Testis (tissue), 2 donors: ENCODE measurements at regions not wholly inside any gene's neighbourhood (a gene's known extent, or its start where the extent isn't known, plus 50 kb on each side); places are given as distances from the start of the nearest gene placed in this dataset.

Experiments used
- POLR2A ChIP-seq: fragments of 450-650 bp; IDR thresholded peaks from one replicate; pipeline ENCODE4 v1.6.1; 2017; ENCODE audit warnings: antibody characterized with exemption, mild to moderate bottlenecking, moderate library complexity
- TF ChIP-seq, protein P1 (sequence below), 3 experiments: fragments of 450-650 bp in 2 of 3; fragments of 200-600 bp in 1 of 3; sonication (generic) in 1 of 3; IDR thresholded peaks; one replicate each; pipeline ENCODE4 v1.5.1; 2016 to 2019; ENCODE audit warnings: antibody characterized with exemption in 3 of 3, mild to moderate bottlenecking in 2 of 3, moderate library complexity in 1 of 3

DNA sequence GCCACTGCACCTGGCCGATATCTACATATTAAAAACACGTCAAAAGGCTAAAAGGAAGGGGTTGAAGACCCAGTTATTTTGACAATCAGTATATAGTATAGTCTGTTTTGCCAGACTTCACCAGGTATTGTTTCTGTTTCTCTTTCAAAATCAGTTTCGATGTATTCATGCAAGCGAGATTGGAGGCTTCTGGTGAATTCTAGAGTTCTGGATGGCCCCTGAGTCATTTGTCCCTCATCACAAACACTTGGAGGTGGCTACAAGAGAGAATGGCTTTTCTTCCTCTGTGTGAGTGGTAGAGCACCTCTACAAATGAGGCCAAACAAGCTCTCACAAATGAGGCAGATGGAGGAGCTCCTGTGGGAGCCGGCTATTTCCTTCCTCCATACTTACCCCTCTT, 68.6 kb upstream of the ADGRG2 start:
- TF ChIP-seq, protein P1, sequence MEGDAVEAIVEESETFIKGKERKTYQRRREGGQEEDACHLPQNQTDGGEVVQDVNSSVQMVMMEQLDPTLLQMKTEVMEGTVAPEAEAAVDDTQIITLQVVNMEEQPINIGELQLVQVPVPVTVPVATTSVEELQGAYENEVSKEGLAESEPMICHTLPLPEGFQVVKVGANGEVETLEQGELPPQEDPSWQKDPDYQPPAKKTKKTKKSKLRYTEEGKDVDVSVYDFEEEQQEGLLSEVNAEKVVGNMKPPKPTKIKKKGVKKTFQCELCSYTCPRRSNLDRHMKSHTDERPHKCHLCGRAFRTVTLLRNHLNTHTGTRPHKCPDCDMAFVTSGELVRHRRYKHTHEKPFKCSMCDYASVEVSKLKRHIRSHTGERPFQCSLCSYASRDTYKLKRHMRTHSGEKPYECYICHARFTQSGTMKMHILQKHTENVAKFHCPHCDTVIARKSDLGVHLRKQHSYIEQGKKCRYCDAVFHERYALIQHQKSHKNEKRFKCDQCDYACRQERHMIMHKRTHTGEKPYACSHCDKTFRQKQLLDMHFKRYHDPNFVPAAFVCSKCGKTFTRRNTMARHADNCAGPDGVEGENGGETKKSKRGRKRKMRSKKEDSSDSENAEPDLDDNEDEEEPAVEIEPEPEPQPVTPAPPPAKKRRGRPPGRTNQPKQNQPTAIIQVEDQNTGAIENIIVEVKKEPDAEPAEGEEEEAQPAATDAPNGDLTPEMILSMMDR (IDR thresholded peaks at IDR 0.05) = no peak
- no peak for TF ChIP-seq POLR2A
